GM21723 (cell line): ENCODE measurements at regions not wholly inside any gene's neighbourhood (a gene's known extent, or its start where the extent isn't known, plus 50 kb on each side); places are given as distances from the start of the nearest gene placed in this dataset.

Experiments used
- ATAC-seq: cut with Tn5 transposase; IDR thresholded peaks from one replicate; pipeline ENCODE4 v1.9.1; 2021; ENCODE audit warnings: mild to moderate bottlenecking, moderate library complexity; ENCODE audit not compliant: unreplicated experiment

- no peak for ATAC-seq
Measured at GRCh38 chr18:2431806-2432205, 139.5 kb downstream of the METTL4 start.

- no peak for ATAC-seq
Measured at GRCh38 chr18:2433366-2433765, 137.9 kb downstream of the METTL4 start.

- ATAC-seq: no peak
Measured at GRCh38 chr18:2441544-2441943, 129.8 kb downstream of the METTL4 start.

GRCh38 chr18:2442006-2442405 is 129.3 kb downstream of the METTL4 start:
- ATAC-seq: no peak

- ATAC-seq: no peak
Measured at GRCh38 chr18:2442726-2443275, 128.5 kb downstream of the METTL4 start.

- ATAC-seq: no peak
Measured at GRCh38 chr18:2444201-2444875, 127.0 kb downstream of the METTL4 start.

- ATAC-seq: no peak
Measured at GRCh38 chr18:2448565-2449151, 122.6 kb downstream of the METTL4 start.

GRCh38 chr18:2451556-2451955 is 119.7 kb downstream of the METTL4 start:
- no peak for ATAC-seq

- no peak for ATAC-seq
Measured at GRCh38 chr18:2459886-2460285, 111.4 kb downstream of the METTL4 start.

- no peak for ATAC-seq
Measured at GRCh38 chr18:2466978-2467377, 104.3 kb downstream of the METTL4 start.

GRCh38 chr18:2468051-2468450 is 103.3 kb downstream of the METTL4 start:
- ATAC-seq: no peak

- ATAC-seq: no peak
Measured at GRCh38 chr18:2471523-2471922, 99.8 kb downstream of the METTL4 start.

- no peak for ATAC-seq
Measured at GRCh38 chr18:2478662-2479061, 92.6 kb downstream of the METTL4 start.

- no peak for ATAC-seq
Measured at GRCh38 chr18:2480536-2480935, 90.8 kb downstream of the METTL4 start.

GRCh38 chr18:2482706-2483475 is 88.4 kb downstream of the METTL4 start:
- no peak for ATAC-seq

- ATAC-seq: no peak
Measured at GRCh38 chr18:2485983-2486382, 85.3 kb downstream of the METTL4 start.

GRCh38 chr18:2486426-2486825 is 84.9 kb downstream of the METTL4 start:
- ATAC-seq: no peak
